ENCODE measurements at regions not wholly inside any gene's neighbourhood (a gene's known extent, or its start where the extent isn't known, plus 50 kb on each side); places are given as distances from the start of the nearest gene placed in this dataset.

DNA sequence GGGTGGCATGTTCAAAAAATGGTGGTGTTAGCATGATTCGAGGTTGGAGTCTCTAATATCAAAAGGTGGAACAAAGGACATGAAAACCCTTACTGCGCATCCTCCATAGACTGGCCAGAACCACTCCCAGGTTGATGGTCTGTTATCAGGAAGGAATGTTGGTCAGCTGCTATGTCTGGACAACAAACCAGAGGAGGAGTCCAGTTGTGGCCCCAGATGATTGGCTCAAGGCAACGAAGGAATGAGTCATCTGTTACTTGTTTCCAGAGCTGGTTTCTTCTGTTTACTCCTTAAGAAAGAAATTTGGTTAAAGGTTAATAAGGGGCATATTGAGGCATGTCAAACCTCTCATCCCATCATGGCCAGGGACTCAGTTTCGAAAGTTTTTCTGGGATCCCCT lies 56.8 kb upstream of the GRIA4 start:
- no peak for DNase-seq (ENCODE audit: low read depth, low spot score)

DNA sequence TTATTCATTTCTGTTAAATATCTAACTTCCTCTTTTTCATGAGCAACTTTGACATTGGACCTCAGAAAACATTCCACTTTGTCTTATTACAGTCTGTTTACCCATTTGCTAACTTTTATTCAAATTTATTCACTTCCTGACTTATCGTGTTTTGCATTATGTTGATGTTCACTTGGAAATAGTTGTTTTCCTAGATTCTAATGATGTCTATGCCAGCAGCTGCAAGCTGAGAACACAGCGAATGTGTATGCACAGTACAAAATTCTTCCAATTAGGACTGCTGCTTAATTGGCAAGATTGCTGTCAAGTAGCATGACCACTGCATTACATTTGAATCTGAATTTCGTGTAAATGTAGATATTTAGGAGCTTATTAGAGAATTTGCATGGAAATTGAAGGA lies 61.5 kb upstream of the GRIA4 start:
- DNase-seq (ENCODE audit: low read depth, low spot score), result no peak

- DNase-seq (ENCODE audit: low read depth, low spot score), result no peak
Measured at GRCh38 chr11:105538588-105538987, 71.3 kb upstream of the GRIA4 start.

DNA sequence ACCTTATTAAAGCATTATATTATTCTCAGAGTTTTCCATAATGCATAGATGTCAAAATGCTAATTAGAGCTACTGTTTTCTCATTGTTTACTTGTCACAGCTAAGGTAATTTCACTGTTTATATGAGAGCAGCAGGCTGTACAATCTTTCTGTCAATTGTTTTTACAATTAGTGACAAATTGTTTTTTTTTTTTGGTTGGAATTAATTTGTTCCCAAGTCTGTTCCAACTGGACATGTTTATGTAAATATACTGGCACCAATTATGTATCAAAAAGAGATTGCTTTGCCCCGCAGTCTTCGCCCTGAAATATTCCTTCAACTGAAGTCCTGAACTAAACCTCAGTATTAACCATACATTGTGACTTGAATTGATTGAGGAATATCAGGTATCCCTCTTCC lies 72.3 kb upstream of the GRIA4 start:
- no peak for DNase-seq (ENCODE audit: low read depth, low spot score)

- no peak for DNase-seq (ENCODE audit: low read depth, low spot score)
Measured at GRCh38 chr11:105524286-105524685, 85.6 kb upstream of the GRIA4 start.

DNA sequence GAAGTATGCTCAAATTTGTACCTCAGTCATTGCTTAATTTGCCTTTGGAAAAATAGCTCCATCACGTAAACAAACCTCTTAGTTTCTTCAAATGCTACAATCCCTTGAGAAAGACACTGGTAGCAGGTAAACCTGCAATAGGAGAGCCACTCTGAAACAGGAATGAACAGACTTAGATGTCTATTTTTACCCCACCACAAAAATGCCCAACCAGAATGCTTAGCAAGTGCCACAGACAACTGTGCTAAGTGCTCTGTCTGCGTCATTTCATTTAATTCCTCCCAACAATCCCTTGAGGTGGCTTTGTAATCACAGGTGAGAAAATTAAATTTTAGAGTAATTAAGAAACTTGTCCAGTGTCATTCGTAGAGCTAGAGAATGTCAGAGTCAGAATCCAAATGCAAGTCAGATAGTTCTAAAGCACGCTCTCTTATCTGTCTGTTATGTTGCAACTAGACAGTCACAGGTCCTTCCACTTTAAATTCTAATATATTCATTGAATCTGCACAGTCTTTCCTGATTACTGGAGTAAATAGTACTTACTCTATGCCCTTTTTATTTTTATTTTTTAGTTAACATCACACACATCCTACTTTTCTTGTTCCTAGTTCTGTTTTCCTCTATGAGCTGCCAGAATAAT lies 89.0 kb upstream of the GRIA4 start:
- no peak for DNase-seq (ENCODE audit: low read depth, low spot score)

DNA sequence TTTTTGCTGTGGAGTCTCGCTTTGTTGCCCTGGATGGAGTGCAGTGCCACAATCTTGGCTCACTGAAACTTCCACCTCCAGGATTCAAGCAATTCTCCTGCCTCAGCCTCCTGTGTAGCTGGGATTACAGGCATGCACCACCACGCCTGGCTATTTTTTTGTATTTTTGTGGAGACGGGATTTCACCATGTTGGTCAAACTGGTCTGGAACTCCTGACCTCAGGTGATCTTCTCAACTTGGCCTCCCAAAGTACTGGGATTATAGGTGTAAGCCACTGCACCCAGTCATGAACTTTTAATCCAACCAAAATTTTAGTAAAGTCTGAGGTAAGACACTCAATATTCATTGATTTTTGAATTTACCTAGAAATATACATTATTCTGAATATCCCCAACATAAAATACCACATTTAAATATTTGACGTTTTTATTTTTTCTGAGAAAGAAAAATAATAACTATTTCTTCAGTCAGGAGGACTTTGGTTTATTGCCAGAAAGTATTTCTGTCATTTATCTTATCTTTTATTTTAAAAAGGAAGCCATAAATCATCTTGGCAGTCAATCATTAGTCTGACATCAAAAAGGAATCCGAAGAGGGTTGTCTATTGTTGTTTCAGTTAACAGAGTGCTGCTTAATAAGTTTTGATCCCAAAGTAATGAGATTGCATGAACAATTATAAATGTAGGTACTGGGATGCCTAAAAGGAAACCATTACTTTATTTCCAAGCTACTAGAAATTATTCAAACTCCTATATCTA lies 102.2 kb upstream of the GRIA4 start:
- DNase-seq (ENCODE audit: low read depth, low spot score), result no peak

DNA sequence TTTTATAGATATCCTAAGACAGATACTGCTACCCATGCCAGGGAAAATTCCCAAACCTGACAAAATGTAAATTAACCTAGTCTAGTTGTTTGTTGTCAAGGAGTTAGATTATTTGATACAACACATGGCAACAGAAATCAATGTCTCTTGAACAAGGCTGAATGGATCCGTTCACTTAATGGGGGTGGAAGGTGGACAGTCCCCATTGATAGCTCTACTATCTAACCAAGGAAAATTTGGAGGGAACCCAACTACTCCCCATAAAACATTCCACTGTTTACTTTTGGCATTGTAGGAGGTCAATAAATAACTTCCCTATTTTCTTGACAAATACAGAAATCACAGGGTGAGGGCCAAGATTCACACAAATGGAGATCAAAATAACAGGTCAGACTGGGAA lies 117.9 kb upstream of the GRIA4 start:
- DNase-seq (ENCODE audit: low read depth, low spot score), result no peak

GRCh38 chr11:105491394-105491793 lies 118.5 kb upstream of the GRIA4 start:
- DNase-seq (ENCODE audit: low read depth, low spot score), result no peak

GRCh38 chr11:105490333-105490732 lies 119.5 kb upstream of the GRIA4 start:
- DNase-seq (ENCODE audit: low read depth, low spot score), result no peak

DNA sequence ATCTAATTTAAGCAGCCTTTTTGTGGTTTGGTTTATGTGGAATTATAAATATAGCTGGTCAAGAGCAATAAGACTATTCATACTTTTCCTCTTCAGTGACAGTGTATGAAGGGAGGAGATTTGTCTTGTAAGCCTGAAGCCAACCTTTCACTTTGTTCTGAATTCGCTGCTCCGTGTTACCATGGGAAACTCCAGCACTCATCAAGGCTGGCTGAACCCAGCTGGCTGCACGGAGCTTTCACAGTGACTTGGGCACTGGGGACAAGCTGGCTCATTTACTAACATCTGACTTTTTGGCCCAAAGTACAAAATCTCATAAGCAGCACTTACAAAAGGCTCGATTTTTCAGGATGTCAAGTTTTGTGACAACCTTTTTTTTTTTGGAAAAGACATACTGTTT lies 120.4 kb upstream of the GRIA4 start:
- DNase-seq (ENCODE audit: low read depth, low spot score), result no peak

- no peak for DNase-seq (ENCODE audit: low read depth, low spot score)
Measured at GRCh38 chr11:105486929-105487328, 122.9 kb upstream of the GRIA4 start.

GRCh38 chr11:105469931-105470330 lies 139.9 kb upstream of the GRIA4 start:
- DNase-seq (ENCODE audit: low read depth, low spot score), result no peak

GRCh38 chr11:105468154-105468553 lies 141.7 kb upstream of the GRIA4 start:
- no peak for DNase-seq (ENCODE audit: low read depth, low spot score)

DNA sequence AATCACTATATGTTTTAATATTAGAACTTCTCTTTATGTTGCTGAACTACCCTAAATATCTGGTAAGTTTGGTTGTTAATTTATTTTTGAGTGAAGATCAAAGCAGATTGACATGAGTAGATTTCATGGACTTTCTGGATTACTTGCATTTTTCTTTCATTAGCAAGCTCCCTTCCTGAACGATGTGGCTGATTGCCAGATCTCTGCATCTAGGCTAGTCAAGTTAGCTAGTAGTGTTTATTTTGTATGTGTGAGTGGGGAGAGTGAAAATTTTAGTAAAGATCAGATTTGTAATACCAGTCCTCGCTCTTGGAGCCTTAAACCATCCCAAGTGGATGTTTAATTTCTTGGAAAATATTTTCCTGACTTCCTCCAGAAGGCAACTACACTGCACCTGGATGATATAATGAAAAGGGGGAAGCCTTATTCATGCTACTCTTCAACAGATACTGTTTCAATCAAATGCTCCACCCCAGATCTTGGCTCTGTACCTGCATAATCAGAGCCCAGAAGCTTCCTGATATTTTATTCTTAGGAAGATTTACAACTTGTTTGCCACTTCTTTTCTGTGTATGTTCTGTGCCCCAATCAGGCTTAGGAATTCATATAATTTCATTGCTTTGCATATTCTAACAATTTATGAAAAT lies 143.2 kb upstream of the GRIA4 start:
- DNase-seq (ENCODE audit: low read depth, low spot score), result peak; percentile 66

GRCh38 chr11:105458071-105458470 lies 151.8 kb upstream of the GRIA4 start:
- no peak for DNase-seq (ENCODE audit: low read depth, low spot score)

DNA sequence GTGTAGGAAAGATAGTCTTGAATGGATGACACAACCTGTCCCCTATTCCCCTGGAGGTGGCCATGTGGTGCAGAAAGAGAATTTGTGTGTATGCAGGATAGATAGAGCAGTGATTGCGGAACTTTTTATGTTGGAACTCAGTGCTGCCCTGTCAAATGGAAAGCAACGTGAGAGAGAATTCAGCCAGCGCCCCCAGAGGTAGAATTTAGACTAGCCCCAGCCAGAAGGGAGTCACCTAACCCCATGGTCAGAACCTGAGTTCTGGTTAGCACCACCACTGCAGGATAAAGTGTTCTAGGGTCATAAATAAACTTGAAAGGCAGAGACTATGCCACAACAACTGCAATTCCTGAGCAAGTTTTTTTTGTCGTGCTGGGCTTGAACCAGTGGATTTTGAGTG lies 152.9 kb upstream of the GRIA4 start:
- DNase-seq (ENCODE audit: low read depth, low spot score), result no peak

- DNase-seq (ENCODE audit: low read depth, low spot score), result no peak
Measured at GRCh38 chr11:105449100-105449734, 160.7 kb upstream of the GRIA4 start.

- DNase-seq (ENCODE audit: low read depth, low spot score), result no peak
Measured at GRCh38 chr11:105448703-105449079, 161.2 kb upstream of the GRIA4 start.

GRCh38 chr11:105447936-105448702 lies 161.8 kb upstream of the GRIA4 start:
- no peak for DNase-seq (ENCODE audit: low read depth, low spot score)

- no peak for DNase-seq (ENCODE audit: low read depth, low spot score)
Measured at GRCh38 chr11:105443623-105444022, 166.2 kb upstream of the GRIA4 start.

Measured in smooth muscle cell of the brain vasculature (primary cell).